Heart left ventricle (tissue), 13 donors: ENCODE measurements at regions not wholly inside any gene's neighbourhood (a gene's known extent, or its start where the extent isn't known, plus 50 kb on each side); places are given as distances from the start of the nearest gene placed in this dataset.

Experiments
- CTCF ChIP-seq, 12 donors: fragments of 200-600 bp; sonication (generic) in 4 of 12; IDR thresholded peaks; one replicate each; pipeline versions ENCODE4 v1.5.0 to v1.8.0; 2018 to 2022; ENCODE audit warnings: antibody characterized with exemption in 12 of 12, mild to moderate bottlenecking in 5 of 12
- POLR2A ChIP-seq, 2 donors: fragments of 450-650 bp; IDR thresholded peaks; one replicate each; pipeline ENCODE4 v1.6.1; 2017; ENCODE audit warnings: antibody characterized with exemption in 2 of 2, mild to moderate bottlenecking in 2 of 2, moderate library complexity in 2 of 2
- donor health status: ischemic (EF 13 %, LVEDD 7.1; RV severe dilation, severe dysfunction).
- donor health status: DM: no; HTN: yes; CAD: no.
- donor health status: DM: no; HTN: no; CAD: no.
- donor health status: ischemic (EF 25% LVEDD 6.9; RV normal size, moderate dysfunction).
- donor health status: ischemic (EF 25% LVEDD 5.7; RV mildly dilated, moderate dysfunction).
- donor health status: ischemic (EF 35%, LVEDD 5.7; RV mildly dilated, moderate dysfunction).
- donor health status: nonischemic (EF 11% LVEDD 7.7; RV severe dilation, severe dysfunction).
- donor health status: DM: yes; HTN: yes; CAD: no.
- donor health status: PGD.
- donor health status: ischemic (EF 29% LVEDD 5.4; RV normal size, mild dysfunction).
- donor health status: nonischemic (EF 23%, LVEDD 6.1; RV moderate dilation, normal function).

DNA sequence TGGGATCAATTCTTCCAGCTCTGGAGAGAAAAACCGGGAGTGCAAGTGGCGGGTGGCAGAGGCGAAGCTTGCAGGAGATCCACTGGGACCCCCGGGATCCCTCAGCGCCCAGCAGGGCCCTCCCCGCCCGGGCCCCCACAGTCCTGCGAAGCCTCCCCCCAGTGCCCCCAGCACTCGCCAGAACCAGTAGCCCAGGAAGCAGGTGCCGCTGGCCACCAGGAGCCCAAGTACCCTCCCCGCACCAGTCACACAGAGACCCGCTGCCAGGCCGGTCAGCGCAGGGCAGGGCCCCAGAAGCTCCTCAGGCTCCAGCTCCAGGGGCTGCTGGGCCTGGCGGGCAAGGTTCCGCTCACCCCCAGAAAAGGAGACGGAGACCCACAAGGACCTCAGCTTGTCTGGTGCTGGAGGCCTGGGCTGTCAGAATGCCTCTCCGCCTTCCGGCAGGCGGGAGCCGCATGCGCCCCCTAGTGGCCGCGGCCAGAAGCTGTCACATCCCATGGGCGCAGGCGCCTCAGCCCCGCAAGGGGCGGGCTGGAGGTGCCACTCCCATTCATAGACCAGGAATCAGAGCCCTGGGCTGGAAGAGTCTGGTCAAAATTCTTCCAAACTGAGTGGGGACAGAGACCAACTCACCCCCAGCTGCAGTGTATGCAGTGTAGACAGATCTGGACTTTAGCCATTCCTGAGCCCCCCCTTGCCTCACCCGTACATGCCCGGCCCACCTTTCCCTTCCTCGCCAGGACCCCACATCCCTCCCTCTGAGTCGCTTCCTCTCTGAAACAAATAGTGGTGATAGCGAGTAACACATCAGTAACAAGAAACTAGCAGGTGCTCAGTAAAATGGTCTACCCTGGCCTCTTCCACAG is 1002.3 kb downstream of the KCNJ18 start:
- TF ChIP-seq CTCF (IDR thresholded peaks at IDR 0.05) (peak in 4 of 12 donors; percentile 9 to 29 (median 14)), POLR2A (IDR thresholded peaks at IDR 0.05) (no peak)
